Muscle of arm (tissue), 1 donor: ENCODE measurements at regions not wholly inside any gene's neighbourhood (a gene's known extent, or its start where the extent isn't known, plus 50 kb on each side); places are given as distances from the start of the nearest gene placed in this dataset.

Experiments
- DNase-seq: peaks from one replicate; pipeline ENCODE4 v3.0.0-alpha.2; 2013

DNA sequence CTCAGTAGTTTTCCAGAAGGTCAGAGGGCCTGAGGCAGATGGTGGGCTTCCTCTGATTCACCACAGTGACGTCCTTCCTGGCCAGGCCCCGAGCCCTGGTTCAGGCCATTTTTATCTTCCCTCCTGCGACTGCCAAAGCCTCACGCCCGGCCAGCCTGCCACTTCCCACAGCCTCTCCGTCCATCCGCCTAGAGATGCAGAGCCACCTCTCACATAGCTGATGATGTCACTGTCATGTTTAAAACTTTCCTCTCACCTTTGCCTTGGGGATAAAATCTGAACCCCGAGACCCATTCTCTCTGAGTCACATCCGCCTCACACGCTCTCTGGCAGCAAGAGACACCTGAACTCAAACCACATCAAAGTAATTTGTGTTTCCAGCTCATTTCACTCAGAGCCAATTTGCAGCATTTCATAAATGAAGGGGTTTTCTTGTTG lies 175.3 kb downstream of the QDPR start:
- DNase-seq = no peak

- DNase-seq = no peak
Measured at GRCh38 chr4:17336069-17336468, 175.8 kb downstream of the QDPR start.

DNA sequence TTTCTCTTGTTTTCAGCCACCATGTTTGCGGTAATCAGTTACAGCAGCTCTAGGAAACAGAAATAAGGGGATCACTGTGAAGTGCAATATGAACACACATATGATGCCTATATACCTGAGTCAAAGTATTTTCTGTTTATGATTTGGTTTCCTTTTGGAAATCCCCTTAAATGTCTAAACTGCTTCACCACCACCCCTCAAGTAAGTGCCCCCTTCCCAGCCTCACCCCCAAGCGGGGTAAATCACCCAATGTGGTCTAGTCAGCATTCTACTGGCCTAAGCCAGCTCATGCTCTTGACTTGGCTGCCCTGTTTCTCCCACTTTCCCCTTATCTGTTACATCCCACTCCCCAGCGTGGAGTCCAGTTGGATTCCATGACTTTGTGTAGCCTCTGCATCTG lies 176.5 kb downstream of the QDPR start:
- no peak for DNase-seq

DNA sequence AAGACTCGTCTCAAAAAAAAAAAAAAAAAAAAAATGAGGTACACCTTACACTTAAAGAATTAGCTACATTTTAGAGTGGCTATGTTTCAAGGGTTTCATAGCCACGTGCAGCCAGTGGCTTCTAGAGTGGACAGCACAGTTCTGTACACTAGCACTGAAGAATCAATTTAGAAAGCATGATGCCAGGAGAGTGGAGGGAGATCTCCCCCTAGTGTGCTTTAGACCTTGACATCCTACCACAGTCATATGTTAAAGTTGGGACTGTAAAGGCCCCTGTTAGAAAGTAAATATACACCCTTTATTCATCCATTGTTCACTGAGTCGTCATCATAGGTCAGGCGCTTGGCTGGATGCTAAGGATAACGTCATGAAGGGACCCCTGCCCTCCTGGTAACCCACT lies 179.4 kb downstream of the QDPR start:
- DNase-seq = no peak

- peak; percentile 28 for DNase-seq
Measured at GRCh38 chr4:17329046-17329445, 182.8 kb downstream of the QDPR start.

DNA sequence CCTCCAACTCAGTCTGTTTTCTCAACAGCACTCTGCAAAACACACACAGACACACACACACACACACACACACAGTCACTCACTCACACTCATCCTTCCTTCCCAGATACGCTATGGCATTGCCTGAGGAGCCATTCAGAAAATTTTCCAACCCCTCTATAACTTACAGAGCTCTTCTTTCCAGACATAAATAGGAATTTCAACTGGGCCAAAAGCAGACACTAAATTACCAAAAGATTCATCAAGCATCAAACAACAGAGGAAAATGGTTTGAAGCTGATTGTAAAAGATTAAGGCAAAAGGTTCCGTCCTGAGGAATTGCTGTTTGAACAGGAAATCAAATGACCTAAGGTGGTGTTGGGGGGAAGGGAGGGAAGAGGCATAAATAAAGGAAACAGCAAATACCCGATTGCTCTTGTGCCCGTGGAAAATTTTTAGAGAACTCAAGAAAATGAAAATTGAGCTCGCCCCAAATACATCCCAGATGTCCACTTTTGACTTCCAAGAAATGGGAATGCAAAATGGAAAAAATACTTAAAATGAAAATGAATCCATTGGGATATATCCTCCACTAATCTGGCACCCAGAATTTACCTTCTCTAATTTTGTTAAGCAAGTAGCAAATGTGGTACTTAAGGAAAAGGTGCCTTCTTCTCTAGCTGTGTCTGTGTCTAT lies 183.6 kb downstream of the QDPR start:
- peak; percentile 63 for DNase-seq

DNA sequence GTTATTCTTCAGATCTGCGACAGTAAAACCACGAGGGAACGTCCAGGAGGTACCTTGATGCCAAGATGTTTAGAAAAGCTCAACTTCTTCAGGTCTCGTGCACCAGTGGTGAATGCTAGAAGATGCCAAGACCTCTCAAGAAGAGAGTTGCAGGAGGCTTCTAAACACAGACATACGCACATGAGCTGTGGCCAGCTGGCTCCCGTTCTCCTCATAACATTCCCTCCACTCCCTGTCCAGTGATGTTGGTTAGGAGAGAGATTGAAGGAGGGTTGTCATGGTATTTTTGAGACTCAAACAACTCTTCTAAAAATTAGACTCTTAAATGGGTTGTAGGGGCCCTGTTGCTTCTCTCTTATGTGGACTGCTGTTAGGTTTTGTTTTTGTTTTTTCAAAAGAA lies 184.3 kb downstream of the QDPR start:
- DNase-seq = peak; percentile 60

GRCh38 chr4:17326756-17327155 lies 185.1 kb downstream of the QDPR start:
- DNase-seq = no peak

DNA sequence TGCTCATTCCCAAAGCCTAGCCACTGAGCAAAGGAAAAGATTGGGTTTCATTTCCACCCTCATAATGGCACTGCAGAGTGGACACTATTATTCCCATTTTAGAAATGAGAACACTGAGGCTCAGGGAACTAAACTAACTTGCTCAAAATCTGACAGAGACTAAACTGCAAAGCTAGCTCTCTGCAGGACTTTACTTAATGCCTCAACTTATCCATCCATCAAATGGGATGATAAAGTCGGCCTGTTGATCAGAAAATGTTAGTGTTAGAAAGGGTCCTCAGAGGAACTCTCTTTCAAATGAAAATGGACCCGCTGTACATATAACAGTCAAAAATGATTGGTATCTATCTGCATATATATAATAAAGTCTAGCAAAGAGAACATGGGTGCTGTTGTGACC lies 186.8 kb downstream of the QDPR start:
- DNase-seq = no peak

DNA sequence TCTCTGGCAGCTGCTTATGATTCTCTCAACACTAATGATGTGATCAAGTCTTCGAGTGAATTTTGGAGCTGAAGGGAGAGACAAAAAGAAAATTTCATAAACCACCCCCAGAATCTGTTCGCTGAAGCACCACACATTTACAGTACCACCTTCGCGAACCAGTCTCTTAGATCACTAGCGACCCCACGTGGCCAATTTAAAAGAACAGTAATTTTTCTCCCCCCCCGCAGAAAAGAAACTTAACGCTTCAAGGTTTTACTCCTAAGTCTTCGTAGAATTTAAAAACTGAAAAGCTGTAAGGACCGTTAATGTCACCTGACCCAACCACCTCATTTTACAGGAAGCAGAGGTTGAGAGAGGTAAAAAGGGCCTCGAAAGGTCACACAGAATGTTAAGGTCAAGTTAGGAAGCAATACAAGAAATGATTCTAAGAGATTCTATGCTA lies 187.5 kb downstream of the QDPR start:
- DNase-seq = peak; percentile 82

- DNase-seq = peak; percentile 19
Measured at GRCh38 chr4:17323554-17324385, 188.1 kb downstream of the QDPR start.

GRCh38 chr4:17322514-17322913 lies 189.4 kb downstream of the QDPR start:
- no peak for DNase-seq

- DNase-seq = no peak
Measured at GRCh38 chr4:17320046-17320445, 191.8 kb downstream of the QDPR start.

DNA sequence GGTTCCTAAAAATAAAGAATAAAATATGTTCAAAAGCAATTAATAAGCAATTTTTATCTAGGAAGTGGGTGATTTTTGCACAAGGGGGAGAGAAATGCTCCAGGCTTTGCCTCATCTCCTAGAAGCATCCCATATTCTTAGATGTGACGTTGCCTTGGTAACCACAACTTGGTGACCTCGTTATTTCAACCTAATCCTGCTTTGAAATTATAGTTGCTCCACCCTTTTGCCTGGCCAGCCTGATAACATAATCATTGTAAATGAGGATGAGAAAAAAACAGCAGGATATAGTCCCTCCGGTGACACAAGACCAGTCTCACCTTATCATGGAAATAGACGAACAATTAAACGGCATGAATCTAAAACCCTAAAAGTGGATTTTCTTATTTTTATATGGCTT lies 194.4 kb downstream of the QDPR start:
- no peak for DNase-seq

DNA sequence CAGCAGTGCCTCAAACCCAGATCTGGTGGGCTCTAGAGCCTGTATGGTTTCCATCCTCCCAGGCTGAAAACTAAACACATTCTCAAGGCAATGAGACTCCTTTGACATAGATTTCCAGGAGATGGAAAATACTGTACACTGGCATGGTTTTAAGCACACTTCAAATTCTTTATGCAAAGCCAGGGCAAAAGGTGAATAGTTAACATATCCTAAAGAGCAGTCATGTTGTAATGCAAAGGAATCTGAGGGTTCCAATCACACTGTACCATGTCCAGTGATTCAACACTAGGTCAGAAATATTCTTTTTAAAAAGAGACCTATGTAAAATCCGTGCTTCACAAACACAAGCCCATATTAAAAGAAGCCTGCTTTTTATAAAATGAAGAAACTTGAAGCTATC lies 195.3 kb downstream of the QDPR start:
- DNase-seq = no peak

- no peak for DNase-seq
Measured at GRCh38 chr4:17315459-17315858, 196.4 kb downstream of the QDPR start.

DNA sequence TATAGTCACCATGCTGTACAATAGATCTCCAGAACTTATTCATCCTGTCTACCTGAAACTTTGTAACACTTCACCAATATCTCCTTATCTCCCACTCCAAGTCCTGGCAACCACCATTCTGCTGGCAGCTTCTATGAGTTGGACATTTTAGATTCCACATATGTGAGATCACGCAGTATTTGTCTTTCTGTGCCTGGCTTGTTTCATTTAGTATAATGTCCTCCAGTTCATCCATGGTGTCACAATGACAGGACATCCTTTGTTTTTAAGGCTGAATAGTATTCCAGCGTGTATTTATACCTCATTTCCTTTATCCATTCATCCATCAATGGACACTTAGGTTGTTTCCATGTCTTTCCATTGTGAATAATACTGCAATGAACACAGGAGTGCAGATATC lies 198.7 kb downstream of the QDPR start:
- DNase-seq = no peak

- DNase-seq = no peak
Measured at GRCh38 chr4:17310269-17310652, 201.6 kb downstream of the QDPR start.

GRCh38 chr4:17309567-17310268 lies 202.2 kb downstream of the QDPR start:
- no peak for DNase-seq

GRCh38 chr4:17301869-17302268 lies 210.0 kb downstream of the QDPR start:
- DNase-seq = no peak

DNA sequence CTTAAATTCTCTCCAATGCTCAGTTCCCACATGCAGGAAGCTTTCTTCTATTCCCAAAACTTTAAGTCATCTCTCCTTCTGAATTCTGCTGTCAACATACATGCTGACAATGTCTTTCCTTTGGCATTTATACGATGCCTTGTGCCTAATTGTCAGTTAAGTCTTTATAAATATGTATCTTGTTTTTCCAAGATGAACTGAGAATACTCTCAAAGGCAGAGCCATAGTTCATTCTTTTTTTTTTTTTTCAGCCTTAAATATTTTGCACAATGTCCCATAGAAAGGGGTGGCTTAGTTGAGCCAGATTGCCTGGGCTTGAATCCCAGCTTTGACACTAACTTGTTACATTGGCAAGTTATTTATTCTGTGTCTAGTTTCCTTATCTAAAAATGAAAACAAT lies 210.6 kb downstream of the QDPR start:
- no peak for DNase-seq
